Thyroid gland (tissue), 4 donors: ENCODE measurements at regions not wholly inside any gene's neighbourhood (a gene's known extent, or its start where the extent isn't known, plus 50 kb on each side); places are given as distances from the start of the nearest gene placed in this dataset.

Experiments
- POLR2A ChIP-seq, 2 donors: fragments of 450-650 bp; IDR thresholded peaks; one replicate each; pipeline ENCODE4 v1.6.1; 2017; ENCODE audit warnings: antibody characterized with exemption in 2 of 2, mild to moderate bottlenecking in 2 of 2, moderate library complexity in 1 of 2
- TF ChIP-seq, protein P1 (sequence below), 6 experiments: fragments of 200-600 bp in 3 of 6; fragments of 450-650 bp in 3 of 6; sonication (generic) in 3 of 6; IDR thresholded peaks; one replicate each; pipeline ENCODE4 v1.5.1; 2016 to 2019; ENCODE audit warnings: antibody characterized with exemption in 6 of 6, mild to moderate bottlenecking in 2 of 6, inconsistent platforms in 1 of 6, moderate library complexity in 1 of 6

GRCh38 chr7:121474301-121474673, 78.2 kb upstream of the FAM3C start:
- TF ChIP-seq, protein P1, sequence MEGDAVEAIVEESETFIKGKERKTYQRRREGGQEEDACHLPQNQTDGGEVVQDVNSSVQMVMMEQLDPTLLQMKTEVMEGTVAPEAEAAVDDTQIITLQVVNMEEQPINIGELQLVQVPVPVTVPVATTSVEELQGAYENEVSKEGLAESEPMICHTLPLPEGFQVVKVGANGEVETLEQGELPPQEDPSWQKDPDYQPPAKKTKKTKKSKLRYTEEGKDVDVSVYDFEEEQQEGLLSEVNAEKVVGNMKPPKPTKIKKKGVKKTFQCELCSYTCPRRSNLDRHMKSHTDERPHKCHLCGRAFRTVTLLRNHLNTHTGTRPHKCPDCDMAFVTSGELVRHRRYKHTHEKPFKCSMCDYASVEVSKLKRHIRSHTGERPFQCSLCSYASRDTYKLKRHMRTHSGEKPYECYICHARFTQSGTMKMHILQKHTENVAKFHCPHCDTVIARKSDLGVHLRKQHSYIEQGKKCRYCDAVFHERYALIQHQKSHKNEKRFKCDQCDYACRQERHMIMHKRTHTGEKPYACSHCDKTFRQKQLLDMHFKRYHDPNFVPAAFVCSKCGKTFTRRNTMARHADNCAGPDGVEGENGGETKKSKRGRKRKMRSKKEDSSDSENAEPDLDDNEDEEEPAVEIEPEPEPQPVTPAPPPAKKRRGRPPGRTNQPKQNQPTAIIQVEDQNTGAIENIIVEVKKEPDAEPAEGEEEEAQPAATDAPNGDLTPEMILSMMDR (IDR thresholded peaks at IDR 0.05), result no peak
- no peak for TF ChIP-seq POLR2A (IDR thresholded peaks at IDR 0.05)
